ENCODE measurements at regions not wholly inside any gene's neighbourhood (a gene's known extent, or its start where the extent isn't known, plus 50 kb on each side); places are given as distances from the start of the nearest gene placed in this dataset.

DNA sequence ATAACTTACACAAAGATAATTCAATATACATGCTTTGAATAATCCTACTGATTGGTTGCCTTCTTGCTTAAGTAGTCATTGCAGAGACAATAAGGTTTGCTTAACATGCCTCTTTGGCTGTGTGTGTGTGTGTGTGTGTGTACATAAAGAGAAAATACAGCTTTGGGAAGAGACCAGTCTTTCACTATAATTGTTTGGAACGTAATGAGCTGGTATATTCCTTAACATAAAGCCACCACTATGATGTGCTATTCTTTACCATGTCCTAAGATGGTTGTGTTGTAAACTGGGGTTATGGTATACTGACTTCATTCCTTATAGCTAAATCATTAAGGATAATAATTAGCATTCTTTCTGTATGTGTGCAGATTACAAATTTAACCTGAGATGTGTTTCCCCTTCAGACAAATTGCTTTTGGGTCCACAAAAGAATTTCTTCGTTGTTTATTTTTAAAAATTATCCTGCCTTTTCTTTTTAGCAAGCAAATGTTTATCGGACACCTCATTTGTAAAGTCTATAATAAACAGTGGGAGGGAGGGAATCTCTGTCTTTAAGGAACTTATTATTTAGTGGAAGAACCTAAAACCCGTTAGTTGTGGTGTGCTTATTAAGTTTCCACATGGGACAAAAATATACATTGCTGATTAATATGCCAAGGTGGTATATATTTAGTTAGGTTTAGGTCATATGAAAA lies 74.4 kb downstream of the TMX1 start:
- DNase-seq (ENCODE audit: low spot score) (no peak), ATAC-seq (no peak)
- Mint-ChIP-seq H3K9me3 (no peaks in the 10 kb centered on the region), H3K4me1 (no peaks in the 10 kb centered on the region), H3K27me3 (ENCODE audit: insufficient read depth, low read depth, poor library complexity) (no peaks in the 10 kb centered on the region), H3K4me3 (no peak overlapping the region), H3K36me3 (ENCODE audit: low read depth) (no peaks in the 10 kb centered on the region), H3K27ac (no peak overlapping the region)
- Histone ChIP-seq H3K4me1 (ENCODE audit: insufficient read depth) (no peaks in the 10 kb centered on the region), H3K9me2 (ENCODE audit: insufficient read depth) (no peaks in the 10 kb centered on the region), H3F3A (replicated peaks; ENCODE audit: low read depth) (no peaks in the 10 kb centered on the region), H3K27me3 (ENCODE audit: insufficient read depth) (no peaks in the 10 kb centered on the region), H4K20me1 (replicated peaks; ENCODE audit: insufficient read depth) (no peaks in the 10 kb centered on the region), H3K27ac (ENCODE audit: low read depth) (no peak overlapping the region), H3K79me2 (replicated peaks; ENCODE audit: insufficient read depth) (no peaks in the 10 kb centered on the region), H2AFZ (no peak overlapping the region), H3K4me2 (no peak overlapping the region), H3K36me3 (ENCODE audit: insufficient read depth) (no peaks in the 10 kb centered on the region), H3K4me3 (no peak overlapping the region)
- TF ChIP-seq, protein P1, sequence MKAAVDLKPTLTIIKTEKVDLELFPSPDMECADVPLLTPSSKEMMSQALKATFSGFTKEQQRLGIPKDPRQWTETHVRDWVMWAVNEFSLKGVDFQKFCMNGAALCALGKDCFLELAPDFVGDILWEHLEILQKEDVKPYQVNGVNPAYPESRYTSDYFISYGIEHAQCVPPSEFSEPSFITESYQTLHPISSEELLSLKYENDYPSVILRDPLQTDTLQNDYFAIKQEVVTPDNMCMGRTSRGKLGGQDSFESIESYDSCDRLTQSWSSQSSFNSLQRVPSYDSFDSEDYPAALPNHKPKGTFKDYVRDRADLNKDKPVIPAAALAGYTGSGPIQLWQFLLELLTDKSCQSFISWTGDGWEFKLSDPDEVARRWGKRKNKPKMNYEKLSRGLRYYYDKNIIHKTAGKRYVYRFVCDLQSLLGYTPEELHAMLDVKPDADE (IDR thresholded peaks at IDR 0.05), result no peak
- TF ChIP-seq, protein P2, sequence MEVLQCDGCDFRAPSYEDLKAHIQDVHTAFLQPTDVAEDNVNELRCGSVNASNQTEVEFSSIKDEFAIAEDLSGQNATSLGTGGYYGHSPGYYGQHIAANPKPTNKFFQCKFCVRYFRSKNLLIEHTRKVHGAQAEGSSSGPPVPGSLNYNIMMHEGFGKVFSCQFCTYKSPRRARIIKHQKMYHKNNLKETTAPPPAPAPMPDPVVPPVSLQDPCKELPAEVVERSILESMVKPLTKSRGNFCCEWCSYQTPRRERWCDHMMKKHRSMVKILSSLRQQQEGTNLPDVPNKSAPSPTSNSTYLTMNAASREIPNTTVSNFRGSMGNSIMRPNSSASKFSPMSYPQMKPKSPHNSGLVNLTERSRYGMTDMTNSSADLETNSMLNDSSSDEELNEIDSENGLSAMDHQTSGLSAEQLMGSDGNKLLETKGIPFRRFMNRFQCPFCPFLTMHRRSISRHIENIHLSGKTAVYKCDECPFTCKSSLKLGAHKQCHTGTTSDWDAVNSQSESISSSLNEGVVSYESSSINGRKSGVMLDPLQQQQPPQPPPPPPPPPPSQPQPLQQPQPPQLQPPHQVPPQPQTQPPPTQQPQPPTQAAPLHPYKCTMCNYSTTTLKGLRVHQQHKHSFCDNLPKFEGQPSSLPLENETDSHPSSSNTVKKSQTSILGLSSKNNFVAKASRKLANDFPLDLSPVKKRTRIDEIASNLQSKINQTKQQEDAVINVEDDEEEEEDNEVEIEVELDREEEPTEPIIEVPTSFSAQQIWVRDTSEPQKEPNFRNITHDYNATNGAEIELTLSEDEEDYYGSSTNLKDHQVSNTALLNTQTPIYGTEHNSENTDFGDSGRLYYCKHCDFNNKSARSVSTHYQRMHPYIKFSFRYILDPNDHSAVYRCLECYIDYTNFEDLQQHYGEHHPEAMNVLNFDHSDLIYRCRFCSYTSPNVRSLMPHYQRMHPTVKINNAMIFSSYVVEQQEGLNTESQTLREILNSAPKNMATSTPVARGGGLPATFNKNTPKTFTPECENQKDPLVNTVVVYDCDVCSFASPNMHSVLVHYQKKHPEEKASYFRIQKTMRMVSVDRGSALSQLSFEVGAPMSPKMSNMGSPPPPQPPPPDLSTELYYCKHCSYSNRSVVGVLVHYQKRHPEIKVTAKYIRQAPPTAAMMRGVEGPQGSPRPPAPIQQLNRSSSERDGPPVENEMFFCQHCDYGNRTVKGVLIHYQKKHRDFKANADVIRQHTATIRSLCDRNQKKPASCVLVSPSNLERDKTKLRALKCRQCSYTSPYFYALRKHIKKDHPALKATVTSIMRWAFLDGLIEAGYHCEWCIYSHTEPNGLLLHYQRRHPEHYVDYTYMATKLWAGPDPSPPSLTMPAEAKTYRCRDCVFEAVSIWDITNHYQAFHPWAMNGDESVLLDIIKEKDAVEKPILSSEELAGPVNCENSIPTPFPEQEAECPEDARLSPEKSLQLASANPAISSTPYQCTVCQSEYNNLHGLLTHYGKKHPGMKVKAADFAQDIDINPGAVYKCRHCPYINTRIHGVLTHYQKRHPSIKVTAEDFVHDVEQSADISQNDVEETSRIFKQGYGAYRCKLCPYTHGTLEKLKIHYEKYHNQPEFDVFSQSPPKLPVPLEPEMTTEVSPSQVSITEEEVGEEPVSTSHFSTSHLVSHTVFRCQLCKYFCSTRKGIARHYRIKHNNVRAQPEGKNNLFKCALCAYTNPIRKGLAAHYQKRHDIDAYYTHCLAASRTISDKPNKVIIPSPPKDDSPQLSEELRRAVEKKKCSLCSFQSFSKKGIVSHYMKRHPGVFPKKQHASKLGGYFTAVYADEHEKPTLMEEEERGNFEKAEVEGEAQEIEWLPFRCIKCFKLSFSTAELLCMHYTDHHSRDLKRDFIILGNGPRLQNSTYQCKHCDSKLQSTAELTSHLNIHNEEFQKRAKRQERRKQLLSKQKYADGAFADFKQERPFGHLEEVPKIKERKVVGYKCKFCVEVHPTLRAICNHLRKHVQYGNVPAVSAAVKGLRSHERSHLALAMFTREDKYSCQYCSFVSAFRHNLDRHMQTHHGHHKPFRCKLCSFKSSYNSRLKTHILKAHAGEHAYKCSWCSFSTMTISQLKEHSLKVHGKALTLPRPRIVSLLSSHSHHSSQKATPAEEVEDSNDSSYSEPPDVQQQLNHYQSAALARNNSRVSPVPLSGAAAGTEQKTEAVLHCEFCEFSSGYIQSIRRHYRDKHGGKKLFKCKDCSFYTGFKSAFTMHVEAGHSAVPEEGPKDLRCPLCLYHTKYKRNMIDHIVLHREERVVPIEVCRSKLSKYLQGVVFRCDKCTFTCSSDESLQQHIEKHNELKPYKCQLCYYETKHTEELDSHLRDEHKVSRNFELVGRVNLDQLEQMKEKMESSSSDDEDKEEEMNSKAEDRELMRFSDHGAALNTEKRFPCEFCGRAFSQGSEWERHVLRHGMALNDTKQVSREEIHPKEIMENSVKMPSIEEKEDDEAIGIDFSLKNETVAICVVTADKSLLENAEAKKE (CRISPR knock-in tag; IDR thresholded peaks at IDR 0.05), result no peak
- TF ChIP-seq JUNB (IDR thresholded peaks at IDR 0.05; ENCODE audit: unreplicated experiment), result no peak
- TF ChIP-seq STAT1 (IDR thresholded peaks at IDR 0.05; ENCODE audit: unreplicated experiment), result no peak
- TF ChIP-seq, protein P3, sequence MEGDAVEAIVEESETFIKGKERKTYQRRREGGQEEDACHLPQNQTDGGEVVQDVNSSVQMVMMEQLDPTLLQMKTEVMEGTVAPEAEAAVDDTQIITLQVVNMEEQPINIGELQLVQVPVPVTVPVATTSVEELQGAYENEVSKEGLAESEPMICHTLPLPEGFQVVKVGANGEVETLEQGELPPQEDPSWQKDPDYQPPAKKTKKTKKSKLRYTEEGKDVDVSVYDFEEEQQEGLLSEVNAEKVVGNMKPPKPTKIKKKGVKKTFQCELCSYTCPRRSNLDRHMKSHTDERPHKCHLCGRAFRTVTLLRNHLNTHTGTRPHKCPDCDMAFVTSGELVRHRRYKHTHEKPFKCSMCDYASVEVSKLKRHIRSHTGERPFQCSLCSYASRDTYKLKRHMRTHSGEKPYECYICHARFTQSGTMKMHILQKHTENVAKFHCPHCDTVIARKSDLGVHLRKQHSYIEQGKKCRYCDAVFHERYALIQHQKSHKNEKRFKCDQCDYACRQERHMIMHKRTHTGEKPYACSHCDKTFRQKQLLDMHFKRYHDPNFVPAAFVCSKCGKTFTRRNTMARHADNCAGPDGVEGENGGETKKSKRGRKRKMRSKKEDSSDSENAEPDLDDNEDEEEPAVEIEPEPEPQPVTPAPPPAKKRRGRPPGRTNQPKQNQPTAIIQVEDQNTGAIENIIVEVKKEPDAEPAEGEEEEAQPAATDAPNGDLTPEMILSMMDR (conservative IDR thresholded peaks at IDR 0.05; ENCODE audit: low read depth in 2 of 2), result no peak
- no peak for TF ChIP-seq ZNF114 (CRISPR knock-in tag; IDR thresholded peaks at IDR 0.05)
- TF ChIP-seq POLR2AphosphoS5 (IDR thresholded peaks at IDR 0.05; ENCODE audit: low read depth), result no peak
- TF ChIP-seq EZH2phosphoT487 (IDR thresholded peaks at IDR 0.05; ENCODE audit: unreplicated experiment), result no peak
- no peak for TF ChIP-seq ZNF331 (CRISPR knock-in tag; IDR thresholded peaks at IDR 0.05; ENCODE audit: low read depth)
- TF ChIP-seq EZH2 (IDR thresholded peaks at IDR 0.05; ENCODE audit: low read depth, unreplicated experiment), result no peak
- TF ChIP-seq, protein P4, sequence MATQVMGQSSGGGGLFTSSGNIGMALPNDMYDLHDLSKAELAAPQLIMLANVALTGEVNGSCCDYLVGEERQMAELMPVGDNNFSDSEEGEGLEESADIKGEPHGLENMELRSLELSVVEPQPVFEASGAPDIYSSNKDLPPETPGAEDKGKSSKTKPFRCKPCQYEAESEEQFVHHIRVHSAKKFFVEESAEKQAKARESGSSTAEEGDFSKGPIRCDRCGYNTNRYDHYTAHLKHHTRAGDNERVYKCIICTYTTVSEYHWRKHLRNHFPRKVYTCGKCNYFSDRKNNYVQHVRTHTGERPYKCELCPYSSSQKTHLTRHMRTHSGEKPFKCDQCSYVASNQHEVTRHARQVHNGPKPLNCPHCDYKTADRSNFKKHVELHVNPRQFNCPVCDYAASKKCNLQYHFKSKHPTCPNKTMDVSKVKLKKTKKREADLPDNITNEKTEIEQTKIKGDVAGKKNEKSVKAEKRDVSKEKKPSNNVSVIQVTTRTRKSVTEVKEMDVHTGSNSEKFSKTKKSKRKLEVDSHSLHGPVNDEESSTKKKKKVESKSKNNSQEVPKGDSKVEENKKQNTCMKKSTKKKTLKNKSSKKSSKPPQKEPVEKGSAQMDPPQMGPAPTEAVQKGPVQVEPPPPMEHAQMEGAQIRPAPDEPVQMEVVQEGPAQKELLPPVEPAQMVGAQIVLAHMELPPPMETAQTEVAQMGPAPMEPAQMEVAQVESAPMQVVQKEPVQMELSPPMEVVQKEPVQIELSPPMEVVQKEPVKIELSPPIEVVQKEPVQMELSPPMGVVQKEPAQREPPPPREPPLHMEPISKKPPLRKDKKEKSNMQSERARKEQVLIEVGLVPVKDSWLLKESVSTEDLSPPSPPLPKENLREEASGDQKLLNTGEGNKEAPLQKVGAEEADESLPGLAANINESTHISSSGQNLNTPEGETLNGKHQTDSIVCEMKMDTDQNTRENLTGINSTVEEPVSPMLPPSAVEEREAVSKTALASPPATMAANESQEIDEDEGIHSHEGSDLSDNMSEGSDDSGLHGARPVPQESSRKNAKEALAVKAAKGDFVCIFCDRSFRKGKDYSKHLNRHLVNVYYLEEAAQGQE (IDR thresholded peaks at IDR 0.05; ENCODE audit: unreplicated experiment), result no peak
- TF ChIP-seq NANOG (IDR thresholded peaks at IDR 0.05; ENCODE audit: borderline replicate concordance), result no peak
- no peak for TF ChIP-seq CREB1 (CRISPR knock-in tag; IDR thresholded peaks at IDR 0.05; ENCODE audit: low read depth)
